Dermis blood vessel endothelial cell (primary cell): ENCODE measurements at regions not wholly inside any gene's neighbourhood (a gene's known extent, or its start where the extent isn't known, plus 50 kb on each side); places are given as distances from the start of the nearest gene placed in this dataset.

ENCODE experiments used
- DNase-seq: peaks from one replicate; pipeline ENCODE4 v3.0.0; 2010

GRCh38 chr18:7358989-7359726 is 128.3 kb downstream of the LRRC30 start:
- DNase-seq = no peak

GRCh38 chr18:7360606-7361170 is 129.8 kb downstream of the LRRC30 start:
- DNase-seq = no peak

GRCh38 chr18:7363338-7363737 is 132.4 kb downstream of the LRRC30 start:
- DNase-seq = peak; percentile 15

GRCh38 chr18:7366597-7366996 is 135.7 kb downstream of the LRRC30 start:
- DNase-seq = no peak

GRCh38 chr18:7367336-7367735 is 136.4 kb downstream of the LRRC30 start:
- DNase-seq = peak; percentile 28

- peak; percentile 96 for DNase-seq
Measured at GRCh38 chr18:7369006-7369405, 138.1 kb downstream of the LRRC30 start.

- DNase-seq = peak; percentile 84
Measured at GRCh38 chr18:7370375-7370774, 139.5 kb downstream of the LRRC30 start.

GRCh38 chr18:7370802-7371201 is 139.9 kb downstream of the LRRC30 start:
- peak; percentile 97 for DNase-seq

GRCh38 chr18:7373441-7373840 is 142.6 kb downstream of the LRRC30 start:
- no peak for DNase-seq

GRCh38 chr18:7381307-7381706 is 150.4 kb downstream of the LRRC30 start:
- DNase-seq = no peak

GRCh38 chr18:7382328-7383001 is 151.6 kb downstream of the LRRC30 start:
- no peak for DNase-seq

- no peak for DNase-seq
Measured at GRCh38 chr18:7383002-7383980, 152.4 kb downstream of the LRRC30 start.

- DNase-seq = no peak
Measured at GRCh38 chr18:7388741-7389140, 157.9 kb downstream of the LRRC30 start.

- no peak for DNase-seq
Measured at GRCh38 chr18:7390731-7391492, 160.0 kb downstream of the LRRC30 start.

- DNase-seq = no peak
Measured at GRCh38 chr18:7393080-7393479, 162.2 kb downstream of the LRRC30 start.

- no peak for DNase-seq
Measured at GRCh38 chr18:7394050-7394659, 163.3 kb downstream of the LRRC30 start.

- no peak for DNase-seq
Measured at GRCh38 chr18:7395566-7395965, 164.7 kb downstream of the LRRC30 start.

GRCh38 chr18:7413906-7414305 is 153.2 kb upstream of the PTPRM start:
- no peak for DNase-seq

- no peak for DNase-seq
Measured at GRCh38 chr18:7414459-7414858, 152.7 kb upstream of the PTPRM start.

- DNase-seq = no peak
Measured at GRCh38 chr18:7415081-7415894, 151.8 kb upstream of the PTPRM start.

GRCh38 chr18:7417727-7418126 is 149.4 kb upstream of the PTPRM start:
- DNase-seq = no peak
